ENCODE measurements at regions not wholly inside any gene's neighbourhood (a gene's known extent, or its start where the extent isn't known, plus 50 kb on each side); places are given as distances from the start of the nearest gene placed in this dataset.

DNA sequence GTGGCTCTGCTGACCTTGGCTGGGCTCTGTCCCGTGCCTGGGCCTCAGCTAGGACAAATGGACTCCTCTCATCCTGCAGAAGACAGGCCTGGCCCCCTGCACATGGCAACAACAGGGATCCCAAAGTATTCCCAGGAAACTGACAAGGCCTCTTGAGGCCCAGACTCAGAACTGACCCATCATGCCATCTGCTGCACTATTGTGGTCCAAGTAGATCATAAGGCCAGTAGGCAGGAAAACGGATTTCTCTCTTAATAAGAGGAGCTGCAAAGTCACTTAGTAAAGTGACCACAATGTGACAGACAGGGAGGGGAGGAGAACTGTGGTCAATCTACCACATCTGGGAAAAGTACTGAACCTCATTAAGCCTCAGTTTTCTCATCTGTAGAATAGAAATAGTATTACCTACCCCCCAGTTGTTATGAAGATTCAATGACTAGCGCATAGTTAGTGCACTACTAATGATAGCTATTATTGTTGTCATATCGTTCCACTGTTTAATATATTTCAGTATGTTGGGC is 62.1 kb upstream of the TNRC6A start:
- no peaks in the 10 kb centered on the region for H3K36me3 ChIP-seq (ENCODE audit: control insufficient read depth in 2 of 2, insufficient read depth in 2 of 2, low read length in 1 of 2)
- POLR2A ChIA-PET: interaction anchor here (1.1 kb wide), 1 partner anchor 128 kb away, joined by 3 read pairs; the partner anchor contains the start of gene RBBP6
- H3K27me3 ChIP-seq (replicated peaks in 1 of 2; ENCODE audit: control insufficient read depth in 2 of 2, insufficient read depth in 2 of 2, low read length in 1 of 2): no peaks in the 10 kb centered on the region
- no TSS peak for BruUV-seq (replicated peaks)
- H3K27ac ChIP-seq (ENCODE audit: control insufficient read depth, insufficient read depth): no peak overlapping the region
- RAD21 ChIA-PET (ENCODE audit: unreplicated experiment): interaction anchor here (0.8 to 1.3 kb wide), 2 partner anchors 9 to 63 kb away, joined by 3 to 6 read pairs; no protein-coding TSS in a partner anchor
- SMC1A ChIA-PET (ENCODE audit: uncharacterized antibody, unreplicated experiment): no interaction called here
- no peak overlapping the region for H2AFZ ChIP-seq (ENCODE audit: control insufficient read depth, low read depth, low read length)
- DNase-seq (ENCODE audit: low read depth, low spot score): no peak
- 51% methylated on average over 4 of the region's 4 CpGs for WGBS (ENCODE audit: insufficient coverage, insufficient replicate concordance, low lambda C conversion rate, missing lambda C conversion rate)
- no peaks in the 10 kb centered on the region for H3K9me3 ChIP-seq (replicated peaks; ENCODE audit: control insufficient read depth, insufficient read depth, low read length)
- H3K79me2 ChIP-seq (ENCODE audit: control insufficient read depth, insufficient read depth, low read length): no peaks in the 10 kb centered on the region
- no peaks in the 10 kb centered on the region for H4K20me1 ChIP-seq (ENCODE audit: control insufficient read depth, insufficient read depth)
- in situ Hi-C loops (cut with MboI) (no loop called here), intact Hi-C loops (cut with micrococcal nuclease; ENCODE audit: unreplicated experiment) (no loop called here)
- peak; percentile 2; the same call in 2 of the 3 replicates for ATAC-seq
- H3K4me1 ChIP-seq (ENCODE audit: control insufficient read depth, insufficient read depth, low read length): peaks cover 35% of the 10 kb centered on the region
- CTCF ChIA-PET: interaction anchor here (0.6 to 1.5 kb wide), 4 partner anchors 12 to 151 kb away, joined by 3 to 5 read pairs (median 4); no protein-coding TSS in a partner anchor
- H3K4me2 ChIP-seq (ENCODE audit: control insufficient read depth, insufficient read depth): no peak overlapping the region
- H3K4me3 ChIP-seq: no peak overlapping the region
- no peak overlapping the region for H3K9ac ChIP-seq (ENCODE audit: control insufficient read depth, insufficient read depth, low read length)
- FAIRE-seq: peak; percentile 31
- TF ChIP-seq SMARCA5 (IDR thresholded peaks at IDR 0.05) (no peak), ZBTB4 (CRISPR knock-in tag; IDR thresholded peaks at IDR 0.05) (no peak), NKRF (conservative IDR thresholded peaks at IDR 0.05) (no peak), POLR2AphosphoS2 (IDR thresholded peaks at IDR 0.05; ENCODE audit: low read depth, low read length) (no peak), JUNB (IDR thresholded peaks at IDR 0.05) (0 out of 2 replicates have a peak, but pooled peaks have one; percentile 10), SPI1 (IDR thresholded peaks at IDR 0.05; ENCODE audit: borderline replicate concordance, insufficient read depth, low read depth, low read length) (no peak), SMAD5 (IDR thresholded peaks at IDR 0.05; ENCODE audit: low read depth) (no peak), ATF2 (IDR thresholded peaks at IDR 0.05; ENCODE audit: low read length) (no peak), CBFB (IDR thresholded peaks at IDR 0.05; ENCODE audit: low read depth) (0 out of 2 replicates have a peak, but pooled peaks have one; percentile 45), CEBPZ (IDR thresholded peaks at IDR 0.05; ENCODE audit: low read depth, low read length) (no peak), RELA (IDR thresholded peaks at IDR 0.05; ENCODE audit: borderline replicate concordance, partially characterized antibody) (no peak), PKNOX1 (IDR thresholded peaks at IDR 0.05) (peak; percentile 53), NFYA (IDR thresholded peaks at IDR 0.05; ENCODE audit: borderline replicate concordance, low read depth, low read length) (no peak)

All from GM12878 (cell line).